AG09309 (cell line): ENCODE measurements at regions not wholly inside any gene's neighbourhood (a gene's known extent, or its start where the extent isn't known, plus 50 kb on each side); places are given as distances from the start of the nearest gene placed in this dataset.

Experiments used
- DNase-seq: peaks from one replicate; pipeline ENCODE4 v3.0.0-alpha.2; 2010; ENCODE audit warnings: low read depth
- H3K4me3 ChIP-seq: 2 replicates; pipeline ENCODE4 v1.5.1; 2011; ENCODE audit warnings: mild to moderate bottlenecking, low read depth, low read length, moderate library complexity; ENCODE audit not compliant: control insufficient read depth
- CTCF ChIP-seq: IDR thresholded peaks from 2 replicates; pipeline ENCODE4 v1.5.1; 2011; ENCODE audit warnings: mild to moderate bottlenecking, low read depth, low read length, inconsistent platforms; ENCODE audit not compliant: insufficient read depth, control insufficient read depth; ENCODE audit errors: missing control alignments

- TF ChIP-seq CTCF, result no peak
- no peak for DNase-seq
- H3K4me3 ChIP-seq, result no peak overlapping the region
Observed at GRCh38 chr12:67531501-67531900, 117.0 kb upstream of the DYRK2 start.

- H3K4me3 ChIP-seq, result no peak overlapping the region
- DNase-seq, result no peak
- TF ChIP-seq CTCF, result no peak
Observed at GRCh38 chr12:67533159-67533558, 115.4 kb upstream of the DYRK2 start.

- DNase-seq, result no peak
- no peak overlapping the region for H3K4me3 ChIP-seq
- TF ChIP-seq CTCF, result no peak
Observed at GRCh38 chr12:67534046-67534445, 114.5 kb upstream of the DYRK2 start.

GRCh38 chr12:67534681-67535080 is 113.9 kb upstream of the DYRK2 start:
- H3K4me3 ChIP-seq, result no peak overlapping the region
- peak; percentile 65 for DNase-seq
- TF ChIP-seq CTCF, result no peak

- no peak overlapping the region for H3K4me3 ChIP-seq
- no peak for DNase-seq
- no peak for TF ChIP-seq CTCF
Observed at GRCh38 chr12:67535176-67535575, 113.4 kb upstream of the DYRK2 start.

- no peak for TF ChIP-seq CTCF
- DNase-seq, result no peak
- no peak overlapping the region for H3K4me3 ChIP-seq
Observed at GRCh38 chr12:67535971-67536370, 112.6 kb upstream of the DYRK2 start.

- H3K4me3 ChIP-seq, result no peak overlapping the region
- DNase-seq, result no peak
- TF ChIP-seq CTCF, result no peak
Observed at GRCh38 chr12:67539329-67539728, 109.2 kb upstream of the DYRK2 start.
